ENCODE measurements at regions not wholly inside any gene's neighbourhood (a gene's known extent, or its start where the extent isn't known, plus 50 kb on each side); places are given as distances from the start of the nearest gene placed in this dataset.
A peak's percentile ranks its signal among the peaks of the same experiment; 100 is the strongest.

DNA sequence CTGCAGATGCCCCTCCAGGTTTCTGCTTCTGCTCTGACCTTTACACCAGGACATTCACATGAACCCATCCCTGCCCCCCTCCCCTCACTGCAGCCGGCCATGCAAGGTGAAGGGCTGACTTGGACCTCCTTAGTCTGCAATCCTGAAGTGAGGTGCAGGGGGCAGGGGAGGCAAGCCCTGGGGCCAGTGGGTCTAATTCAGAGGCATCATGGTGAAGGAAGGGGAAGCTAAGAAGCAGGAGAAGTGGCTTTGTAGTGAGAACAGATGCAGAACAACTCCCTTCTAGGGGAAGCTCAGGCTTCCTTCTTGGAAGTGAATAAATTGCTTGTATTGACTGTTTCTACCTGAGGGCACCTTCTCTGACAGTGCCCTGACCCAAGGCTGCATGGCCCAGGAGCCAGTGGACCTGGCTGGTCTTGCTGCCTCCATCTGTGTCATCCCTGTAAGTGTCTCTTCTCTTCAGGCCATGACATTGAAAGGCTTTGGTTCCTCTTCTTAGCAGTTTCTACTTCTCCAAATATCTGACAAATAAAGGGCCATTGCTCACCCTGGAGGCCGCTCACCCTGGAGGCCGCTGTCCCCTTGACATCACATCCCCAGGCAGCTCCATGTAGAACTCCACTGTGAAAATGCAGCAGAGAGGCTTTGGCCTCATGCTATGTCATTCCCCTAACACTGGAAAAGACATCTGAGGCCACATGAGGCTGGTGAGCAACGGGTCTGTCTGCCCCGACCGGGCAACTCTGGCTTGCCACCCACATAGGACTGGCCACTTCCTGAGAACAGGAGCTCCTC lies 55.3 kb downstream of the GADD45G start:
- no peak for DNase-seq (ENCODE audit: low spot score)
- CTCF ChIA-PET, result no interaction called here
- Histone ChIP-seq H3K4me1 (ENCODE audit: insufficient read depth, low read length, poor library complexity, severe bottlenecking) (peaks cover 5% of the 10 kb centered on the region), H3K27me3 (replicated peaks; ENCODE audit: insufficient read depth, low read depth, low read length, poor library complexity) (no peaks in the 10 kb centered on the region), H3K9me3 (ENCODE audit: low read depth, low read length, poor library complexity, severe bottlenecking) (no peaks in the 10 kb centered on the region), H3K36me3 (ENCODE audit: insufficient read depth, low read length, poor library complexity, severe bottlenecking) (no peaks in the 10 kb centered on the region), H3K27ac (ENCODE audit: low read depth, low read length, poor library complexity, severe bottlenecking) (no peak overlapping the region), H3K4me3 (ENCODE audit: low read depth, low read length, poor library complexity, severe bottlenecking) (no peak overlapping the region)
- TF ChIP-seq EZH2 (IDR thresholded peaks at IDR 0.05; ENCODE audit: borderline replicate concordance, low read depth, low read length, poor library complexity, severe bottlenecking), result no peak
- TF ChIP-seq, protein P1, sequence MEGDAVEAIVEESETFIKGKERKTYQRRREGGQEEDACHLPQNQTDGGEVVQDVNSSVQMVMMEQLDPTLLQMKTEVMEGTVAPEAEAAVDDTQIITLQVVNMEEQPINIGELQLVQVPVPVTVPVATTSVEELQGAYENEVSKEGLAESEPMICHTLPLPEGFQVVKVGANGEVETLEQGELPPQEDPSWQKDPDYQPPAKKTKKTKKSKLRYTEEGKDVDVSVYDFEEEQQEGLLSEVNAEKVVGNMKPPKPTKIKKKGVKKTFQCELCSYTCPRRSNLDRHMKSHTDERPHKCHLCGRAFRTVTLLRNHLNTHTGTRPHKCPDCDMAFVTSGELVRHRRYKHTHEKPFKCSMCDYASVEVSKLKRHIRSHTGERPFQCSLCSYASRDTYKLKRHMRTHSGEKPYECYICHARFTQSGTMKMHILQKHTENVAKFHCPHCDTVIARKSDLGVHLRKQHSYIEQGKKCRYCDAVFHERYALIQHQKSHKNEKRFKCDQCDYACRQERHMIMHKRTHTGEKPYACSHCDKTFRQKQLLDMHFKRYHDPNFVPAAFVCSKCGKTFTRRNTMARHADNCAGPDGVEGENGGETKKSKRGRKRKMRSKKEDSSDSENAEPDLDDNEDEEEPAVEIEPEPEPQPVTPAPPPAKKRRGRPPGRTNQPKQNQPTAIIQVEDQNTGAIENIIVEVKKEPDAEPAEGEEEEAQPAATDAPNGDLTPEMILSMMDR (conservative IDR thresholded peaks at IDR 0.05; ENCODE audit: low read depth, low read length), result no peak
- intact Hi-C loops (cut with micrococcal nuclease; ENCODE audit: unreplicated experiment), result no loop called here
- POLR2A ChIA-PET (ENCODE audit: low non-redundant PET), result no interaction called here
- BruUV-seq (replicated peaks), result no TSS peak

DNA sequence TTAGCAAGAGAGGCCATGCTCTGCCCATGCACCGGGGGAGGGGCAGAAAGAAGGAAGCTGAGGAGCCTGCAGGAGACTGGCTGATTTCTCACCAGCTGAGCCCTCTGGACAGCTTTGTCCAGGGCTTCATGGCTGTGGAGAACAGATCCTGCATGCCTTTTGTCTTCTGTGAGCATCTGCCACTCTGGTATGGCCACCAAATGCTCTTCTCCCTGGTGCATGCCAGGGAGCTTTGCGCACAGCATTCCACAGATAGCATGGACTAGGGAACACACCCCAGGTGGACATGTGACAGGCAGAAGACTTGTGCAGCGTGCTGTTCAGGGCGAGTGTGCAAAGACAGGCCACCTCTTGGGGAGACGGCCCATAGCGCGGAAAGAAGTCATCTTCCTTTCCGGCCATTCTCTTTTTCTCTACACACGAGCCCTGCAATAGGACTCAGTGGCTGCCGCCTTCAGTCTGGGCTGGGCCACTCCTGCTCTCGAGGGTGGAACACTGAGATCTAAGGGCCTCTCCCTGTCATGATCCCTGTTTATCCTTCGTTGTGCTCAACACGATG lies 56.7 kb downstream of the GADD45G start:
- BruUV-seq (replicated peaks), result no TSS peak
- H3K4me1 ChIP-seq (ENCODE audit: insufficient read depth, low read length, poor library complexity, severe bottlenecking), result peaks cover 5% of the 10 kb centered on the region
- TF ChIP-seq, protein P1 (conservative IDR thresholded peaks at IDR 0.05; ENCODE audit: low read depth, low read length), result no peak
- TF ChIP-seq EZH2 (IDR thresholded peaks at IDR 0.05; ENCODE audit: borderline replicate concordance, low read depth, low read length, poor library complexity, severe bottlenecking), result no peak
- H3K9me3 ChIP-seq (ENCODE audit: low read depth, low read length, poor library complexity, severe bottlenecking), result no peaks in the 10 kb centered on the region
- H3K27me3 ChIP-seq (replicated peaks; ENCODE audit: insufficient read depth, low read depth, low read length, poor library complexity), result no peaks in the 10 kb centered on the region
- no peaks in the 10 kb centered on the region for H3K36me3 ChIP-seq (ENCODE audit: insufficient read depth, low read length, poor library complexity, severe bottlenecking)
- H3K4me3 ChIP-seq (ENCODE audit: low read depth, low read length, poor library complexity, severe bottlenecking), result no peak overlapping the region
- H3K27ac ChIP-seq (ENCODE audit: low read depth, low read length, poor library complexity, severe bottlenecking), result no peak overlapping the region
- no peak for DNase-seq (ENCODE audit: low spot score)
- CTCF ChIA-PET, result interaction anchor here (0.6 kb wide), 1 partner anchor 57 kb away, joined by 4 read pairs; the partner anchor contains the start of gene GADD45G
- POLR2A ChIA-PET (ENCODE audit: low non-redundant PET), result no interaction called here
- intact Hi-C loops (cut with micrococcal nuclease; ENCODE audit: unreplicated experiment), result no loop called here

DNA sequence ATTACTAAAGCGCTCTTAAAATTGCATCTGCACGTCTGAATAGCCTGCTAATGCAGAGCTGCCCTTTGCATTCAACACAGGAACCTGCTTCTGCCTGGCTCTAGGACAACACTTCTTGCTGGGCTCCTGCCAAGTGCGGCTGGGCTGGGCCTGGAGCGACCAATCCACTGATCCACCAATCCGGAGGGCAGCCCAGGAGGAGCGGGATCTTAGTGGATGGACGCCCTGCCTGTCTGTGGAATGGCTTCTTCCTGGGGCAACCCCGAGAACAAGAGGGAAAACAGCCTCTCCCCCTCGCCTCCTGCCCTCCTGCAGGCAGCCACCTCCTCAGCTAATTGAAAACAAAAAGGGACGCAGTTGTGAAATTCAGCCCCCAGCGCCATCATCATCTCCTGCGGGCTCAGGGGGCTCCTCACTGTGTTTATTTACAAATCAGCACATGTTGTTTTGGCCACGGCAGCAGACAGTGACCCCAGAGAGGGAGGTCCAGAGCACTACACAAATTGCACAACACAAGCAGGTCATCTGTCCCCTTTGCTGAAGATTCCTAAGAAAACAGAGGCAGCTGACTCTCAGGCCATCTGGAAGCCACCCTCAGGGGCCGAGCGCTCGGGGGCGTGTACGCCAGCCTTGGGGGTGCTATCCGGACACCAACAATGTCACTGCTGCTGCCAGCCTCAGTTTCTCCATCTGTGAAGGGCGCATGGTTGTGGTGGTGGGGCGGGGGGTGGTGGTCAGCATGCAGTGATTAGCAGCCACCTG lies 57.3 kb downstream of the GADD45G start:
- TF ChIP-seq, protein P1 (conservative IDR thresholded peaks at IDR 0.05; ENCODE audit: low read depth, low read length), result no peak
- TF ChIP-seq EZH2 (IDR thresholded peaks at IDR 0.05; ENCODE audit: borderline replicate concordance, low read depth, low read length, poor library complexity, severe bottlenecking), result no peak
- no peaks in the 10 kb centered on the region for H3K27me3 ChIP-seq (replicated peaks; ENCODE audit: insufficient read depth, low read depth, low read length, poor library complexity)
- peak overlapping the region; percentile 42 for H3K27ac ChIP-seq (ENCODE audit: low read depth, low read length, poor library complexity, severe bottlenecking)
- ChIA-PET CTCF (no interaction called here), POLR2A (ENCODE audit: low non-redundant PET) (no interaction called here)
- no peaks in the 10 kb centered on the region for H3K36me3 ChIP-seq (ENCODE audit: insufficient read depth, low read length, poor library complexity, severe bottlenecking)
- intact Hi-C loops (cut with micrococcal nuclease; ENCODE audit: unreplicated experiment), result no loop called here
- H3K9me3 ChIP-seq (ENCODE audit: low read depth, low read length, poor library complexity, severe bottlenecking), result no peaks in the 10 kb centered on the region
- H3K4me3 ChIP-seq (ENCODE audit: low read depth, low read length, poor library complexity, severe bottlenecking), result peak overlapping the region; percentile 31
- BruUV-seq (replicated peaks), result no TSS peak
- peaks cover 5% of the 10 kb centered on the region for H3K4me1 ChIP-seq (ENCODE audit: insufficient read depth, low read length, poor library complexity, severe bottlenecking)
- DNase-seq (ENCODE audit: low spot score), result peak; percentile 93
